ENCODE measurements at regions not wholly inside any gene's neighbourhood (a gene's known extent, or its start where the extent isn't known, plus 50 kb on each side); places are given as distances from the start of the nearest gene placed in this dataset.

DNA sequence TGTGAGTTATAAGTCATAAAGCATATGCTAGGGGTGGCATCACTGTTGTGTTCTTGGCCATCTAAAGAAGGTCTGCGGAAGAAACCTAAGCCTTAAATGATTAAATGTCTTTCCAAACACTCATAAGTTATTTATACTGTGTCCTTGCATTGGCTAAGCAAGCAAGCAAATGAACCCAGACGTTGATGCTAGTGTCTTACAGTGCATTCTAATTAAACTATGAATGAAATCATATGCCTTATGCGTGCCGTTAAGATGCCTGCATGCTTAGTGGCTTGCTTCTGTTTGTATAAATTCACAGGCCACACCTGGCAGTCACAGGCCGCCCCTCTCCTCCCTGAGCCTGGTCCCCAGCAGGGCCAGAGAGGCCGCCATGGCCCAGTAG lies 49.9 kb downstream of the RIN2 start:
- Histone ChIP-seq H3K27ac (ENCODE audit: extremely low read depth, low read depth, low read length) (peak overlapping the region; percentile 22; the same call in 1 of the 2 replicates), H3K4me1 (ENCODE audit: control insufficient read depth, insufficient read depth, low read length) (peaks cover 13% of the 10 kb centered on the region), H3K9me3 (ENCODE audit: control insufficient read depth, insufficient read depth, low read depth, low read length) (no peaks in the 10 kb centered on the region), H3K4me3 (ENCODE audit: low read depth, low read length) (no peak overlapping the region), H3K36me3 (ENCODE audit: control insufficient read depth in 2 of 2, insufficient read depth in 1 of 2, low read length in 2 of 2) (no peaks in the 10 kb centered on the region)
- no peak for TF ChIP-seq GLIS2 (tag by site-specific recombination; IDR thresholded peaks at IDR 0.05)
- no peak for TF ChIP-seq ZBTB21 (tag by site-specific recombination; IDR thresholded peaks at IDR 0.05)
- TF ChIP-seq ZNF37A (tag by site-specific recombination; IDR thresholded peaks at IDR 0.05), result no peak
- no peak for TF ChIP-seq ZNF114 (tag by site-specific recombination; IDR thresholded peaks at IDR 0.05)
- TF ChIP-seq ZNF302 (tag by site-specific recombination; IDR thresholded peaks at IDR 0.05; ENCODE audit: low read depth), result no peak
- TF ChIP-seq, protein P1, sequence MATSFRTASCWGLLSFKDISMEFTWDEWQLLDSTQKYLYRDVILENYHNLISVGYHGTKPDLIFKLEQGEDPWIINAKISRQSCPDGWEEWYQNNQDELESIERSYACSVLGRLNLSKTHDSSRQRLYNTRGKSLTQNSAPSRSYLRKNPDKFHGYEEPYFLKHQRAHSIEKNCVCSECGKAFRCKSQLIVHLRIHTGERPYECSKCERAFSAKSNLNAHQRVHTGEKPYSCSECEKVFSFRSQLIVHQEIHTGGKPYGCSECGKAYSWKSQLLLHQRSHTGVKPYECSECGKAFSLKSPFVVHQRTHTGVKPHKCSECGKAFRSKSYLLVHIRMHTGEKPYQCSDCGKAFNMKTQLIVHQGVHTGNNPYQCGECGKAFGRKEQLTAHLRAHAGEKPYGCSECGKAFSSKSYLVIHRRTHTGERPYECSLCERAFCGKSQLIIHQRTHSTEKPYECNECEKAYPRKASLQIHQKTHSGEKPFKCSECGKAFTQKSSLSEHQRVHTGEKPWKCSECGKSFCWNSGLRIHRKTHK (tag by site-specific recombination; IDR thresholded peaks at IDR 0.05), result no peak
- TF ChIP-seq, protein P2, sequence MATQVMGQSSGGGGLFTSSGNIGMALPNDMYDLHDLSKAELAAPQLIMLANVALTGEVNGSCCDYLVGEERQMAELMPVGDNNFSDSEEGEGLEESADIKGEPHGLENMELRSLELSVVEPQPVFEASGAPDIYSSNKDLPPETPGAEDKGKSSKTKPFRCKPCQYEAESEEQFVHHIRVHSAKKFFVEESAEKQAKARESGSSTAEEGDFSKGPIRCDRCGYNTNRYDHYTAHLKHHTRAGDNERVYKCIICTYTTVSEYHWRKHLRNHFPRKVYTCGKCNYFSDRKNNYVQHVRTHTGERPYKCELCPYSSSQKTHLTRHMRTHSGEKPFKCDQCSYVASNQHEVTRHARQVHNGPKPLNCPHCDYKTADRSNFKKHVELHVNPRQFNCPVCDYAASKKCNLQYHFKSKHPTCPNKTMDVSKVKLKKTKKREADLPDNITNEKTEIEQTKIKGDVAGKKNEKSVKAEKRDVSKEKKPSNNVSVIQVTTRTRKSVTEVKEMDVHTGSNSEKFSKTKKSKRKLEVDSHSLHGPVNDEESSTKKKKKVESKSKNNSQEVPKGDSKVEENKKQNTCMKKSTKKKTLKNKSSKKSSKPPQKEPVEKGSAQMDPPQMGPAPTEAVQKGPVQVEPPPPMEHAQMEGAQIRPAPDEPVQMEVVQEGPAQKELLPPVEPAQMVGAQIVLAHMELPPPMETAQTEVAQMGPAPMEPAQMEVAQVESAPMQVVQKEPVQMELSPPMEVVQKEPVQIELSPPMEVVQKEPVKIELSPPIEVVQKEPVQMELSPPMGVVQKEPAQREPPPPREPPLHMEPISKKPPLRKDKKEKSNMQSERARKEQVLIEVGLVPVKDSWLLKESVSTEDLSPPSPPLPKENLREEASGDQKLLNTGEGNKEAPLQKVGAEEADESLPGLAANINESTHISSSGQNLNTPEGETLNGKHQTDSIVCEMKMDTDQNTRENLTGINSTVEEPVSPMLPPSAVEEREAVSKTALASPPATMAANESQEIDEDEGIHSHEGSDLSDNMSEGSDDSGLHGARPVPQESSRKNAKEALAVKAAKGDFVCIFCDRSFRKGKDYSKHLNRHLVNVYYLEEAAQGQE (tag by site-specific recombination; IDR thresholded peaks at IDR 0.05), result no peak
- no peak for TF ChIP-seq ZNF202 (tag by site-specific recombination; IDR thresholded peaks at IDR 0.05; ENCODE audit: borderline replicate concordance)
- TF ChIP-seq, protein P3, sequence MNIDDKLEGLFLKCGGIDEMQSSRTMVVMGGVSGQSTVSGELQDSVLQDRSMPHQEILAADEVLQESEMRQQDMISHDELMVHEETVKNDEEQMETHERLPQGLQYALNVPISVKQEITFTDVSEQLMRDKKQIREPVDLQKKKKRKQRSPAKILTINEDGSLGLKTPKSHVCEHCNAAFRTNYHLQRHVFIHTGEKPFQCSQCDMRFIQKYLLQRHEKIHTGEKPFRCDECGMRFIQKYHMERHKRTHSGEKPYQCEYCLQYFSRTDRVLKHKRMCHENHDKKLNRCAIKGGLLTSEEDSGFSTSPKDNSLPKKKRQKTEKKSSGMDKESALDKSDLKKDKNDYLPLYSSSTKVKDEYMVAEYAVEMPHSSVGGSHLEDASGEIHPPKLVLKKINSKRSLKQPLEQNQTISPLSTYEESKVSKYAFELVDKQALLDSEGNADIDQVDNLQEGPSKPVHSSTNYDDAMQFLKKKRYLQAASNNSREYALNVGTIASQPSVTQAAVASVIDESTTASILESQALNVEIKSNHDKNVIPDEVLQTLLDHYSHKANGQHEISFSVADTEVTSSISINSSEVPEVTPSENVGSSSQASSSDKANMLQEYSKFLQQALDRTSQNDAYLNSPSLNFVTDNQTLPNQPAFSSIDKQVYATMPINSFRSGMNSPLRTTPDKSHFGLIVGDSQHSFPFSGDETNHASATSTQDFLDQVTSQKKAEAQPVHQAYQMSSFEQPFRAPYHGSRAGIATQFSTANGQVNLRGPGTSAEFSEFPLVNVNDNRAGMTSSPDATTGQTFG (tag by site-specific recombination; IDR thresholded peaks at IDR 0.05; ENCODE audit: borderline replicate concordance), result no peak
- POLR2A ChIA-PET, result interaction anchor here (0.7 to 1.8 kb wide), 3 partner anchors 11 to 185 kb away, joined by 3 to 5 read pairs (median 3); no protein-coding TSS in a partner anchor
- CTCF ChIA-PET, result interaction anchor here (1.3 to 1.6 kb wide), 2 partner anchors 22 to 24 kb away, joined by 3 to 4 read pairs; no protein-coding TSS in a partner anchor

DNA sequence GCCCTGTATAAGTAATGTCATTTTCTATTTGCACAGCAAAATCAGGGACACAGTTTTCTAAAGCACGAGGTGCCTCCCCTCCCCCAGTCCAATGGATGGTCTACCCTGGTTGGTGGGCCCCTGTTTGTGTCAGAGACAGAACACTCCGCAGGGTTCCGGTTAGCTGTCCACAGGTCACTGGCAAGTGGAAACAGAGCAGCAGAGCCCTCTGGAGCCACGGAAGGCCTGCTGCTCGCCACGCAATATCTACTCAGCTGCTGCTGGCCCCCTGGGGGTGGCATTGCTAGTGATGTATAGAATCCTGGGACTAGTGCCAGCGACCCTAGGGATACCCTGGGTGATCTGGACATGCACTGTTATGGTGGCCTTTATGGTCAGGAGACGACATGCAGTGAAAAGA lies 50.4 kb downstream of the RIN2 start:
- Histone ChIP-seq H3K4me1 (ENCODE audit: control insufficient read depth, insufficient read depth, low read length) (peaks cover 13% of the 10 kb centered on the region), H3K4me3 (ENCODE audit: low read depth, low read length) (no peak overlapping the region), H3K9me3 (ENCODE audit: control insufficient read depth, insufficient read depth, low read depth, low read length) (no peaks in the 10 kb centered on the region), H3K36me3 (ENCODE audit: control insufficient read depth in 2 of 2, insufficient read depth in 1 of 2, low read length in 2 of 2) (no peaks in the 10 kb centered on the region), H3K27ac (ENCODE audit: extremely low read depth, low read depth, low read length) (no peak overlapping the region)
- ChIA-PET CTCF (no interaction called here), POLR2A (no interaction called here)
- TF ChIP-seq, protein P4, sequence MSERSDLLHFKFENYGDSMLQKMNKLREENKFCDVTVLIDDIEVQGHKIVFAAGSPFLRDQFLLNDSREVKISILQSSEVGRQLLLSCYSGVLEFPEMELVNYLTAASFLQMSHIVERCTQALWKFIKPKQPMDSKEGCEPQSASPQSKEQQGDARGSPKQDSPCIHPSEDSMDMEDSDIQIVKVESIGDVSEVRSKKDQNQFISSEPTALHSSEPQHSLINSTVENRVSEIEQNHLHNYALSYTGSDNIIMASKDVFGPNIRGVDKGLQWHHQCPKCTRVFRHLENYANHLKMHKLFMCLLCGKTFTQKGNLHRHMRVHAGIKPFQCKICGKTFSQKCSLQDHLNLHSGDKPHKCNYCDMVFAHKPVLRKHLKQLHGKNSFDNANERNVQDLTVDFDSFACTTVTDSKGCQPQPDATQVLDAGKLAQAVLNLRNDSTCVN (tag by site-specific recombination; optimal IDR thresholded peaks at IDR 0.05), result no peak
- TF ChIP-seq ZNF624 (tag by site-specific recombination; IDR thresholded peaks at IDR 0.05) (no peak), ZNF23 (tag by site-specific recombination; IDR thresholded peaks at IDR 0.05; ENCODE audit: borderline replicate concordance) (no peak), ZIC2 (tag by site-specific recombination; IDR thresholded peaks at IDR 0.05) (0 out of 2 replicates have a peak, but pooled peaks have one; percentile 36), ZNF555 (tag by site-specific recombination; conservative IDR thresholded peaks at IDR 0.05) (no peak), ZNF155 (tag by site-specific recombination; IDR thresholded peaks at IDR 0.05) (no peak), ZXDB (tag by site-specific recombination; IDR thresholded peaks at IDR 0.05) (no peak)
- TF ChIP-seq, protein P5, sequence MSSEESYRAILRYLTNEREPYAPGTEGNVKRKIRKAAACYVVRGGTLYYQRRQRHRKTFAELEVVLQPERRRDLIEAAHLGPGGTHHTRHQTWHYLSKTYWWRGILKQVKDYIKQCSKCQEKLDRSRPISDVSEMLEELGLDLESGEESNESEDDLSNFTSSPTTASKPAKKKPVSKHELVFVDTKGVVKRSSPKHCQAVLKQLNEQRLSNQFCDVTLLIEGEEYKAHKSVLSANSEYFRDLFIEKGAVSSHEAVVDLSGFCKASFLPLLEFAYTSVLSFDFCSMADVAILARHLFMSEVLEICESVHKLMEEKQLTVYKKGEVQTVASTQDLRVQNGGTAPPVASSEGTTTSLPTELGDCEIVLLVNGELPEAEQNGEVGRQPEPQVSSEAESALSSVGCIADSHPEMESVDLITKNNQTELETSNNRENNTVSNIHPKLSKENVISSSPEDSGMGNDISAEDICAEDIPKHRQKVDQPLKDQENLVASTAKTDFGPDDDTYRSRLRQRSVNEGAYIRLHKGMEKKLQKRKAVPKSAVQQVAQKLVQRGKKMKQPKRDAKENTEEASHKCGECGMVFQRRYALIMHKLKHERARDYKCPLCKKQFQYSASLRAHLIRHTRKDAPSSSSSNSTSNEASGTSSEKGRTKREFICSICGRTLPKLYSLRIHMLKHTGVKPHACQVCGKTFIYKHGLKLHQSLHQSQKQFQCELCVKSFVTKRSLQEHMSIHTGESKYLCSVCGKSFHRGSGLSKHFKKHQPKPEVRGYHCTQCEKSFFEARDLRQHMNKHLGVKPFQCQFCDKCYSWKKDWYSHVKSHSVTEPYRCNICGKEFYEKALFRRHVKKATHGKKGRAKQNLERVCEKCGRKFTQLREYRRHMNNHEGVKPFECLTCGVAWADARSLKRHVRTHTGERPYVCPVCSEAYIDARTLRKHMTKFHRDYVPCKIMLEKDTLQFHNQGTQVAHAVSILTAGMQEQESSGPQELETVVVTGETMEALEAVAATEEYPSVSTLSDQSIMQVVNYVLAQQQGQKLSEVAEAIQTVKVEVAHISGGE (tag by site-specific recombination; conservative IDR thresholded peaks at IDR 0.05; ENCODE audit: low read depth), result no peak

Measured in HEK293 (cell line).